ENCODE measurements at regions not wholly inside any gene's neighbourhood (a gene's known extent, or its start where the extent isn't known, plus 50 kb on each side); places are given as distances from the start of the nearest gene placed in this dataset.

DNA sequence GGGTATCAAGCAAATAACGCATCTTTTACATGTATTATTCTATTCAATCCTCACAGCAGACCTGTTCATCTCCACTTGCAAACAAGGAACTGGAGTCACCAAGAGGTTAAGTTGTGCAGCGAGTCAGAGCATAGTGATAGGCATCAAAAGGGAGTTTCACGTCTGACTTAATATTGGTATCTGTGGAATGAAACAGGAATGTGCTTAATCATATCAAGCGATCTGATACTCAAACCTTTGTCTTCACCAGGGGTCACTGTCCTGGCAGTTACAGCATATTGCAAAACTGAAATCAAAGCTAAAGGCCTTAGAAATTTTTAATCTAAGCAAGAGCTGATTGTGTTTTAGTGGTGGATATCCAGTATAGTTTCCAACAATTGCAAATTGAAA is 271.6 kb downstream of the PLK2 start:
- H3K36me3 ChIP-seq = no peaks in the 10 kb centered on the region
- no peak for TF ChIP-seq POLR2A (IDR thresholded peaks at IDR 0.05)
- H3K27me3 ChIP-seq = no peaks in the 10 kb centered on the region
- H3K27ac ChIP-seq = no peak overlapping the region
- no peak for ATAC-seq
- no peak overlapping the region for H3K4me3 ChIP-seq
- no peaks in the 10 kb centered on the region for H3K9me3 ChIP-seq
- 54 to 60% methylated on average over 4 of the region's 4 CpGs for WGBS, 2 donors (ENCODE audit: low coverage in 1 of 2)
- H3K4me1 ChIP-seq = no peaks in the 10 kb centered on the region

DNA sequence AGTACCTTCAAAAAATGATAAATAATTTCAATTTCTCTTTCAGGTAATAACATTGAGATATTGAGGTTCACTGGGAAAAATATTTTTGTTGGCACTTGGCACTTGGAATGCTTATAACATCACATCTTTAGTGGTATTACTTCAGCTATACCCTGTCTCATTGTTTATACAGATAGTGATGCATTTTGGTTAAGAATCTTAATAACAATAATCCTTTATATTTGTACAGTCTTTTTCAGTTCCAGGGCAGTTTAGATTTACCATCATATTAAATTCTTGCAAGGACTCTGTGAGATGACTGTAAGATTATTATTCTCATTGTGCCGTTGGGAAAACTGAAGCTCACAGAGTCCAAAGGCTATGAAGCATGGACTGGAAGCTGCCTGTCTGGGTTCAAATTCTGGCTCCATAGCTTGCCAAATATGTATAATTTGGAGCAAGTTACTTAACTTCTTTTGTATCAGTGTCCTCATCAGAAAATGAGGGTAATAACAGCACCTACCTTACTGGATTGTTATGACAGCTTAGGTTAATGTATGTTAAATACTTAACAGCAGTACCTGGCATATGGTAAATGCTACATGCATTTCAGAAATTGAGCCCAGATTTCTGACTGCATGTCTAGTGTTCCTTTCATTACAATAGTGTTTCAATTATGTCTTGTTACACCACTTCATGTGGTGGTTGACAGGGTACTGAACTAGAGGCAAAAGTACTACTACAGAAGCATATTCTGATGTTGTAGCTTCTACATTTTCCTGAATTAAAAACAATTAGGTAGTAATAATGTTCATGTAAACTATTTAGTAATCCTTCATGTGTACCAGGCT is 272.2 kb downstream of the PLK2 start:
- no peaks in the 10 kb centered on the region for H3K4me1 ChIP-seq
- no peak for ATAC-seq
- TF ChIP-seq EP300 (IDR thresholded peaks at IDR 0.05) (no peak), POLR2AphosphoS5 (IDR thresholded peaks at IDR 0.05) (no peak), POLR2A (IDR thresholded peaks at IDR 0.05) (no peak)
- TF ChIP-seq, protein P1, sequence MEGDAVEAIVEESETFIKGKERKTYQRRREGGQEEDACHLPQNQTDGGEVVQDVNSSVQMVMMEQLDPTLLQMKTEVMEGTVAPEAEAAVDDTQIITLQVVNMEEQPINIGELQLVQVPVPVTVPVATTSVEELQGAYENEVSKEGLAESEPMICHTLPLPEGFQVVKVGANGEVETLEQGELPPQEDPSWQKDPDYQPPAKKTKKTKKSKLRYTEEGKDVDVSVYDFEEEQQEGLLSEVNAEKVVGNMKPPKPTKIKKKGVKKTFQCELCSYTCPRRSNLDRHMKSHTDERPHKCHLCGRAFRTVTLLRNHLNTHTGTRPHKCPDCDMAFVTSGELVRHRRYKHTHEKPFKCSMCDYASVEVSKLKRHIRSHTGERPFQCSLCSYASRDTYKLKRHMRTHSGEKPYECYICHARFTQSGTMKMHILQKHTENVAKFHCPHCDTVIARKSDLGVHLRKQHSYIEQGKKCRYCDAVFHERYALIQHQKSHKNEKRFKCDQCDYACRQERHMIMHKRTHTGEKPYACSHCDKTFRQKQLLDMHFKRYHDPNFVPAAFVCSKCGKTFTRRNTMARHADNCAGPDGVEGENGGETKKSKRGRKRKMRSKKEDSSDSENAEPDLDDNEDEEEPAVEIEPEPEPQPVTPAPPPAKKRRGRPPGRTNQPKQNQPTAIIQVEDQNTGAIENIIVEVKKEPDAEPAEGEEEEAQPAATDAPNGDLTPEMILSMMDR (IDR thresholded peaks at IDR 0.05) = no peak
- H3K27ac ChIP-seq = no peak overlapping the region
- no peaks in the 10 kb centered on the region for H3K9me3 ChIP-seq
- WGBS, 2 donors (ENCODE audit: low coverage in 1 of 2) = 33 to 56% methylated on average over 1 of the region's 1 CpG
- no peaks in the 10 kb centered on the region for H3K36me3 ChIP-seq
- H3K4me3 ChIP-seq = no peak overlapping the region
- no peaks in the 10 kb centered on the region for H3K27me3 ChIP-seq

DNA sequence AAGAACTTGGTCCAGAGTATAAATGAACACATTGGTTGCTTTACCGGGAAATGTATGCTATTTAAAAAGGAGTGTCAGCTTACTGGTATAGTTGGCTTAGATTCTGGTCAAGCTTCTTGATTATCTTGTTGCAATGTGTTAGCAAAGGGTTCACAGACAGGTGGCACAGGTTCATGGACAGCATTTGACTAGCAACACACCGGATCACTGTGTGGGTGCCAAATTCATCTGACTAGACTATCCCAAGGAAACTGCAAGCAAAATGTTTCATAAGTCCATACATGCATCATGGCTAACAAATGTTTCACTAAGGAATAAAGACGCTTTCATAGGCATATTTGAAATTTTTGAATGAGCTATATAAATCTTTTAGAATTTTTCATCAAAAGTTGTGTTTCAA is 274.1 kb downstream of the PLK2 start:
- Histone ChIP-seq H3K27ac (no peak overlapping the region), H3K36me3 (no peaks in the 10 kb centered on the region), H3K27me3 (no peaks in the 10 kb centered on the region), H3K4me3 (no peak overlapping the region), H3K9me3 (no peaks in the 10 kb centered on the region), H3K4me1 (peaks cover 0 to 3% (median 0%) of the 10 kb centered on the region in 3 donors)
- 70 to 83% methylated on average over 3 of the region's 3 CpGs for WGBS, 2 donors (ENCODE audit: low coverage in 1 of 2)
- TF ChIP-seq, protein P1 (IDR thresholded peaks at IDR 0.05) = no peak
- no peak for TF ChIP-seq POLR2A (IDR thresholded peaks at IDR 0.05)
- no peak for TF ChIP-seq POLR2AphosphoS5 (IDR thresholded peaks at IDR 0.05)
- no peak for TF ChIP-seq EP300 (IDR thresholded peaks at IDR 0.05)
- ATAC-seq = no peak

DNA sequence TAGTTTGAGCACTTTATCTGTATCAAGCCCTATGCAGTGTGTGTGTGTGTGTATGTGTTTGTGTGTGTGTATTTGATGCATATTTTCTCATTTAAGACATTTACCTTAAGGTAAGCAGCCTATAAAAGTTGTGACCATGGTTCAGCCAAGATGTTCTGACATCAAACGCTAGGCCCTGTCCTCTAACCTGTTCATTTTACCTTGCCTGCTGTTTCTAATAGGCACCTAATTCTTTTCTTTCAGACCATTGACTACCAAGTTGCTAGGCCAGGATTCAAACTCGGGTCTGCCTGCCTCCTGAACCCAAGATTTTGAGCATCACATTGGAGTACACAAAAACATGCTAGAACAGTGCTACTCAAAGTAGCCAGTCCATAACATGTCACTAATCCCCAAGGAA is 274.5 kb downstream of the PLK2 start:
- 100% methylated on average over 1 of the region's 2 CpGs for WGBS, 2 donors (ENCODE audit: low coverage in 1 of 2)
- Histone ChIP-seq H3K4me3 (no peak overlapping the region), H3K9me3 (no peaks in the 10 kb centered on the region), H3K4me1 (peaks cover 0 to 3% (median 0%) of the 10 kb centered on the region in 3 donors), H3K27ac (no peak overlapping the region), H3K27me3 (no peaks in the 10 kb centered on the region), H3K36me3 (no peaks in the 10 kb centered on the region)
- no peak for ATAC-seq
- TF ChIP-seq, protein P1 (IDR thresholded peaks at IDR 0.05) = no peak
- TF ChIP-seq EP300 (IDR thresholded peaks at IDR 0.05) (no peak), POLR2AphosphoS5 (IDR thresholded peaks at IDR 0.05) (no peak), POLR2A (IDR thresholded peaks at IDR 0.05) (no peak)

DNA sequence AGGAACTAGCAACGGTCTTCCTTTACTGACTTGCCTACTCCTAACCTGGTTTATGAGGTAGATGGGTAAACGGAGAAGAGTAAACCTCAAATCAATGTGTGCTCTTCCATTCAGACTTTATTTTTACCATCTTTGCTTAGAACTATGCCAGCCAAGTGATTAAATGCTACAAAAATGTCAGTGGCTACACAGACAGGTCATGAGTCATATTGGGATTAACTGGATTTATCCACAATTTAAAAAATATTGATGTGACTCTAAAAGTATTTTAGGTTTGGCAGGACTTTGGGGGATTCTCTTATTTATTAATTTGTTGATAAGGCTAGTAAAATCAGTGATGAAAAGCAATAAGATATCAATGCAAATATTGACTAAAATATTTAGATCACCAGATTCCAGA is 275.0 kb downstream of the PLK2 start:
- H3K36me3 ChIP-seq = no peaks in the 10 kb centered on the region
- no peaks in the 10 kb centered on the region for H3K27me3 ChIP-seq
- whole genome bisulfite sequencing, 2 donors (ENCODE audit: low coverage in 1 of 2) = 83 to 85% methylated on average over 2 of the region's 2 CpGs
- no peak for ATAC-seq
- no peak for TF ChIP-seq EP300 (IDR thresholded peaks at IDR 0.05)
- TF ChIP-seq, protein P1 (IDR thresholded peaks at IDR 0.05) = no peak
- TF ChIP-seq POLR2A (IDR thresholded peaks at IDR 0.05) = no peak
- no peaks in the 10 kb centered on the region for H3K9me3 ChIP-seq
- H3K27ac ChIP-seq = no peak overlapping the region
- H3K4me1 ChIP-seq = peaks cover 0 to 3% (median 0%) of the 10 kb centered on the region in 3 donors
- no peak overlapping the region for H3K4me3 ChIP-seq
